Activated CD4-positive, alpha-beta T cell treated with anti-CD3 and anti-CD28 coated beads, Interleukin-2, amount 50 U/mL, for 24 hours (primary cell): ENCODE measurements at regions not wholly inside any gene's neighbourhood (a gene's known extent, or its start where the extent isn't known, plus 50 kb on each side); places are given as distances from the start of the nearest gene placed in this dataset.
A peak's percentile ranks its signal among the peaks of the same experiment; 100 is the strongest.
"Not testable (repeated sequence)": the region's sequence is repeated elsewhere in the genome, so short reads cannot be mapped to it uniquely, and the experiment has no call there.

Experiments
- DNase-seq, 2 donors: peaks; one replicate each; pipeline ENCODE4 v3.0.0-alpha.2; 2020; ENCODE audit warnings: low read depth in 1 of 2, low spot score in 1 of 2

GRCh38 chr1:147348592-147348991 is 106.1 kb downstream of the CHD1L start:
- DNase-seq = not testable (repeated sequence)

- DNase-seq = no peak
These were observed 107.0 kb downstream of the CHD1L start for GRCh38 chr1:147349533-147349932.

- DNase-seq = no peak
These were observed 108.8 kb downstream of the CHD1L start for GRCh38 chr1:147351140-147351835.

- DNase-seq = no peak
These were observed 135.1 kb downstream of the CHD1L start for GRCh38 chr1:147377263-147378246.

- no peak for DNase-seq
These were observed 137.4 kb downstream of the CHD1L start for GRCh38 chr1:147379889-147380288.

GRCh38 chr1:147384804-147385203 is 142.3 kb downstream of the CHD1L start:
- no peak for DNase-seq

GRCh38 chr1:147388969-147389368 is 146.5 kb downstream of the CHD1L start:
- no peak for DNase-seq

- peak in 1 of 2 donors; percentile 1 for DNase-seq
These were observed 147.2 kb downstream of the CHD1L start for GRCh38 chr1:147389532-147390184.

- DNase-seq = no peak
These were observed 147.7 kb downstream of the CHD1L start for GRCh38 chr1:147390185-147390542.

GRCh38 chr1:147391114-147391513 is 148.6 kb downstream of the CHD1L start:
- no peak for DNase-seq

GRCh38 chr1:147402326-147403045 is 138.8 kb upstream of the BCL9 start:
- DNase-seq = not testable (repeated sequence)

GRCh38 chr1:147404344-147404743 is 137.0 kb upstream of the BCL9 start:
- DNase-seq = not testable (repeated sequence)

- DNase-seq = no peak
These were observed 131.4 kb upstream of the BCL9 start for GRCh38 chr1:147409886-147410285.

- DNase-seq = no peak
These were observed 128.1 kb upstream of the BCL9 start for GRCh38 chr1:147413110-147413605.

- DNase-seq = no peak
These were observed 126.7 kb upstream of the BCL9 start for GRCh38 chr1:147414505-147415163.

GRCh38 chr1:147417024-147417423 is 124.3 kb upstream of the BCL9 start:
- DNase-seq = no peak

GRCh38 chr1:147423100-147423827 is 118.0 kb upstream of the BCL9 start:
- not testable (repeated sequence) for DNase-seq

GRCh38 chr1:147434921-147435320 is 106.4 kb upstream of the BCL9 start:
- DNase-seq = no peak

GRCh38 chr1:147444381-147444780 is 96.9 kb upstream of the BCL9 start:
- no peak for DNase-seq

GRCh38 chr1:147451628-147452027 is 89.7 kb upstream of the BCL9 start:
- no peak for DNase-seq
